Liver (tissue), 3 donors: ENCODE measurements at regions not wholly inside any gene's neighbourhood (a gene's known extent, or its start where the extent isn't known, plus 50 kb on each side); places are given as distances from the start of the nearest gene placed in this dataset.

ENCODE experiments used
- CTCF ChIP-seq: fragments of 150-350 bp; IDR thresholded peaks from 2 replicates; pipeline ENCODE4 v1.5.1; 2017; ENCODE audit warnings: improper control_type of control experiment, low read depth, low read length; ENCODE audit not compliant: missing input control
- EGR1 ChIP-seq, 2 donors: IDR thresholded peaks; 2 replicates each; pipeline ENCODE4 v1.6.1; 2016 to 2018; ENCODE audit warnings: antibody characterized with exemption in 2 of 2, low read depth in 2 of 2
- MAX ChIP-seq: IDR thresholded peaks from 2 replicates; pipeline ENCODE4 v1.6.1; 2016; ENCODE audit warnings: antibody characterized with exemption
- donor health status: healthy.
- donor health status: healthy.

GRCh38 chr4:180668732-180669131 lies 1574.5 kb upstream of the TENM3 start:
- TF ChIP-seq CTCF: no peak
- no peak for TF ChIP-seq MAX
- TF ChIP-seq EGR1 (IDR thresholded peaks at IDR 0.05; ENCODE audit: low read depth in 2 of 2): no peak
